ENCODE measurements at regions not wholly inside any gene's neighbourhood (a gene's known extent, or its start where the extent isn't known, plus 50 kb on each side); places are given as distances from the start of the nearest gene placed in this dataset.
"Not testable (repeated sequence)": the region's sequence is repeated elsewhere in the genome, so short reads cannot be mapped to it uniquely, and the experiment has no call there.

DNA sequence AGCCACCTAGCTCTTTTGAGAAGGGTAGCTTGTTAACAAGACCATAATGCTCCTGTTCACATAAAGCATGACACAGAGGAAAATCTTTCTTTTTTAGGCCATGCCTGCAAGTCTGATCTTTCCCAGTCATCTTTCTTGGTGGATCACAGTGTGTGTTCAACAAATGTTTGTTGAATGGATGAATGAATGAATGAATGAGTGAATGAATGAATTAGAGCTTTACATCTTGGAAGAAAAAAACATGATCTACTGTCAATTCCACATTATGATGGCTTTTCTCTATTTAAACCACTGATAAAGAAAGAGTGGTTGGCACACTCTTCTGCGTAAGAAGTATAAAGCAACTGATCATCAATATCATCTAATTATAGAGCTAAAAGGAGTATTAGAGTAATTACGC lies 148.7 kb downstream of the CCDC71L start:
- H3K4me1 ChIP-seq (ENCODE audit: control insufficient read depth, insufficient read depth, low read length) = no peaks in the 10 kb centered on the region
- no peak overlapping the region for H3K4me3 ChIP-seq (ENCODE audit: insufficient read depth, low read depth, low read length)
- H3K9me3 ChIP-seq (ENCODE audit: control insufficient read depth, low read length) = no peaks in the 10 kb centered on the region
- H3K27me3 ChIP-seq (ENCODE audit: control insufficient read depth, insufficient read depth, low read length, poor library complexity, severe bottlenecking) = no peaks in the 10 kb centered on the region
- H3K36me3 ChIP-seq (ENCODE audit: control insufficient read depth, insufficient read depth, low read length) = no peaks in the 10 kb centered on the region
- 80 to 95% methylated on average over 1 to 2 of the region's 2 CpGs for WGBS, 2 experiments
- H3K27ac ChIP-seq (ENCODE audit: insufficient read depth, low read depth, low read length, poor library complexity, severe bottlenecking) = no peak overlapping the region

GRCh38 chr7:106504645-106505044 lies 156.3 kb downstream of the CCDC71L start:
- 79 to 86% methylated on average over 1 of the region's 1 CpG for WGBS, 2 experiments
- H3K9me3 ChIP-seq (ENCODE audit: control insufficient read depth, low read length) = no peaks in the 10 kb centered on the region
- H3K36me3 ChIP-seq (ENCODE audit: control insufficient read depth, insufficient read depth, low read length) = no peaks in the 10 kb centered on the region
- H3K27me3 ChIP-seq (ENCODE audit: control insufficient read depth, insufficient read depth, low read length, poor library complexity, severe bottlenecking) = no peaks in the 10 kb centered on the region
- H3K4me1 ChIP-seq (ENCODE audit: control insufficient read depth, insufficient read depth, low read length) = no peaks in the 10 kb centered on the region
- H3K27ac ChIP-seq (ENCODE audit: insufficient read depth, low read depth, low read length, poor library complexity, severe bottlenecking) = no peak overlapping the region
- no peak overlapping the region for H3K4me3 ChIP-seq (ENCODE audit: insufficient read depth, low read depth, low read length)

DNA sequence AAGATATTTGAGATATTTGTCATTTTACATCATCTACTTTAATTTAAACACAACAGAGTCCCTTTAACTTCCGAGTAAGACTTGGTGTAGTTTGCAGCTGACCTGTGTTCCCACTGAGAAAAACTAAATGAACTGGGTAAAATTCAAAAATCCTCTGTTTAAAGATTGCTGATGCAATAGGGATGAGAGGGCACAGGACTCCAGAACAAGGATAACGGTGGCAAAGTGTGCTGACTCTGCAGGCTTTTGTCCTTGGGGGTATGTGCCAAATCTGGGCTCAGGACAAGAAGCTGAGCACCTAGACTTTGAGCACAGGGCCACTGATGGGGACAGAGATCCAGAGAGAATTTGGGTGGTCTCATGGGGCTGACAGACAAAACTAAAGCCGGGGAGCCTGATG lies 156.8 kb downstream of the CCDC71L start:
- H3K27me3 ChIP-seq (ENCODE audit: control insufficient read depth, insufficient read depth, low read length, poor library complexity, severe bottlenecking) = no peaks in the 10 kb centered on the region
- H3K27ac ChIP-seq (ENCODE audit: insufficient read depth, low read depth, low read length, poor library complexity, severe bottlenecking) = no peak overlapping the region
- H3K36me3 ChIP-seq (ENCODE audit: control insufficient read depth, insufficient read depth, low read length) = no peaks in the 10 kb centered on the region
- H3K4me3 ChIP-seq (ENCODE audit: insufficient read depth, low read depth, low read length) = no peak overlapping the region
- H3K9me3 ChIP-seq (ENCODE audit: control insufficient read depth, low read length) = no peaks in the 10 kb centered on the region
- H3K4me1 ChIP-seq (ENCODE audit: control insufficient read depth, insufficient read depth, low read length) = no peaks in the 10 kb centered on the region
- 93 to 94% methylated on average over 3 of the region's 3 CpGs for WGBS, 2 experiments

DNA sequence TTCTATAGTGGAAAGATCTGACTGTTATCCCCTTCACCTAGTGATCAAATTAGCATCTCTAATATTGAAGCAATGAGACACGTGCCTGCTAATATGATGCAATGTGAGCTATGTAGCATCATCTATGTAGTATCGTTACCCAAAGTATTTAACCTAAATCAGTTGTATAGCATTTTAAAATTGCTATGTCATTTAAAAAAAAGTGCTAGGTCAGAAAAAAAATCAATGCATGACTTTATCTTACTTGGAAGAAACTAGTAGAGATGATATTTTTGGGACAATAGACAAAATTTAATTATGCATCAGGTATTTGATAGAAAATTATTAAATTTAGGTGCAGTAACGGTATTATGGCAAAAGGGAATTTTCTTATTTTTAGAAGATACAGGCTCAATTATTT lies 157.3 kb downstream of the CCDC71L start:
- no peaks in the 10 kb centered on the region for H3K36me3 ChIP-seq (ENCODE audit: control insufficient read depth, insufficient read depth, low read length)
- WGBS, 2 experiments = 93% methylated on average over 3 of the region's 3 CpGs; no CpG with 5 or more reads in 1 of the 2 experiments

DNA sequence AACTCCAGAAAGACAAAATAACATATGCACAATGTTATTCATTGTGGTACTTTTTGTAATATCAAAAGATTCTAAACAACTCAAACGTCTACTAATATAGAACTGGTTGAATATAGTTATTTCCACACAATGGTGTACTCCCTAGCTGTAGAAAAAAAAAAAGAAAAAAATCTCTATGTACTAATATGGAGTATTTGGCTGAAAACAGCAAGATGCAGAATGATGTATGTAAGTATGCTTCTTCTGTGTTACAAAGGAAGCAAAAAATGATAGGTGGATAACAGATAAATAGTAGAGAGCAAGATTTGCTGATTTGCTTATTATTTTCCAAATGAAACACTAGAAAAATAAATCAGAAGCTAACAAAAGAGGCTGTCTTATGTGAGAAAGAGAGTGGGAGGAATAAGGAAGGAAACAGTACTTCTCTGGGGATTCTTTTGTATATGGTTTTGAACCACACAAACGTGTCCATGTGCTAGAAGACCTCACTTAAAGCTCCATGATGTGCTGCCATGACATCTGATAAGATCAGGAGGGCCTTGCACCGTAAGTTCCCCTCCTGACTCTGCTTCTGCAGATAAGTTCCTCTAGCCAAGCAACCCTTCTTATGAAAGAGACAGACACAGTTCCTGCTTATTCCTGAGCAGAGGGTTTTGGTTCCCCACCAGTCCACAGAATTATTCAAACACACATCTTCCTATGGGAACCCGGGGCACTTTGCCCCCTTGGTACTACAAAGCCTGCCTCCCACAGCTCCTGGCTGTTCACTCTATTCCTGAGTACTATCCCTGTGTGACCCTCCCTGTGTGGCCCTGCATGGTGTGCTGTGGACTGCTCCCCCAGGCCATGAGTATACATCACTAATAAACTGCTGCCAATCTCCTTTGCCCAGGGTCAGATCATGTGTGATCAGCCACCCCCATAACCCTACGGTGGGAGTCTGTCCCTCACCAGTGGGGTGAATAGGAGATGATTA lies 159.1 kb downstream of the CCDC71L start:
- no peaks in the 10 kb centered on the region for H3K36me3 ChIP-seq (ENCODE audit: control insufficient read depth, insufficient read depth, low read length)
- H3K27me3 ChIP-seq (ENCODE audit: control insufficient read depth, insufficient read depth, low read length, poor library complexity, severe bottlenecking) = no peaks in the 10 kb centered on the region
- no peaks in the 10 kb centered on the region for H3K4me1 ChIP-seq (ENCODE audit: control insufficient read depth, insufficient read depth, low read length)
- 87 to 89% methylated on average over 3 of the region's 5 CpGs for WGBS, 2 experiments
- H3K9me3 ChIP-seq (ENCODE audit: control insufficient read depth, low read length) = no peaks in the 10 kb centered on the region
- H3K27ac ChIP-seq (ENCODE audit: insufficient read depth, low read depth, low read length, poor library complexity, severe bottlenecking) = no peak overlapping the region
- no peak overlapping the region for H3K4me3 ChIP-seq (ENCODE audit: insufficient read depth, low read depth, low read length)

More for the DNA sequence above, 157.3 kb downstream of the CCDC71L start:
- Histone ChIP-seq H3K27ac (ENCODE audit: insufficient read depth, low read depth, low read length, poor library complexity, severe bottlenecking) (no peak overlapping the region), H3K4me3 (ENCODE audit: insufficient read depth, low read depth, low read length) (no peak overlapping the region), H3K9me3 (ENCODE audit: control insufficient read depth, low read length) (no peaks in the 10 kb centered on the region), H3K4me1 (ENCODE audit: control insufficient read depth, insufficient read depth, low read length) (no peaks in the 10 kb centered on the region), H3K27me3 (ENCODE audit: control insufficient read depth, insufficient read depth, low read length, poor library complexity, severe bottlenecking) (no peaks in the 10 kb centered on the region)

GRCh38 chr7:106499897-106500296 lies 161.1 kb downstream of the CCDC71L start:
- H3K27me3 ChIP-seq (ENCODE audit: control insufficient read depth, insufficient read depth, low read length, poor library complexity, severe bottlenecking) = no peaks in the 10 kb centered on the region
- H3K36me3 ChIP-seq (ENCODE audit: control insufficient read depth, insufficient read depth, low read length) = no peaks in the 10 kb centered on the region
- H3K4me1 ChIP-seq (ENCODE audit: control insufficient read depth, insufficient read depth, low read length) = no peaks in the 10 kb centered on the region
- no peaks in the 10 kb centered on the region for H3K9me3 ChIP-seq (ENCODE audit: control insufficient read depth, low read length)
- no peak overlapping the region for H3K27ac ChIP-seq (ENCODE audit: insufficient read depth, low read depth, low read length, poor library complexity, severe bottlenecking)
- 91 to 97% methylated on average over 4 of the region's 4 CpGs for WGBS, 2 experiments
- H3K4me3 ChIP-seq (ENCODE audit: insufficient read depth, low read depth, low read length) = no peak overlapping the region

- not testable (repeated sequence) for H3K9me3 ChIP-seq (ENCODE audit: control insufficient read depth, low read length); H3K27me3 ChIP-seq (ENCODE audit: control insufficient read depth, insufficient read depth, low read length, poor library complexity, severe bottlenecking); H3K4me1 ChIP-seq (ENCODE audit: control insufficient read depth, insufficient read depth, low read length); H3K27ac ChIP-seq (ENCODE audit: insufficient read depth, low read depth, low read length, poor library complexity, severe bottlenecking); H3K36me3 ChIP-seq (ENCODE audit: control insufficient read depth, insufficient read depth, low read length); H3K4me3 ChIP-seq (ENCODE audit: insufficient read depth, low read depth, low read length)
- 100% methylated on average over 1 of the region's 2 CpGs; no CpG with 5 or more reads in 1 of the 2 experiments for WGBS, 2 experiments
Observed at GRCh38 chr7:106498005-106498404, 163.0 kb downstream of the CCDC71L start.

- H3K4me3 ChIP-seq (ENCODE audit: insufficient read depth, low read depth, low read length) = no peak overlapping the region
- no peaks in the 10 kb centered on the region for H3K9me3 ChIP-seq (ENCODE audit: control insufficient read depth, low read length)
- no peaks in the 10 kb centered on the region for H3K36me3 ChIP-seq (ENCODE audit: control insufficient read depth, insufficient read depth, low read length)
- WGBS, 2 experiments = 92 to 93% methylated on average over 9 of the region's 9 CpGs
- H3K4me1 ChIP-seq (ENCODE audit: control insufficient read depth, insufficient read depth, low read length) = no peaks in the 10 kb centered on the region
- H3K27ac ChIP-seq (ENCODE audit: insufficient read depth, low read depth, low read length, poor library complexity, severe bottlenecking) = no peak overlapping the region
- H3K27me3 ChIP-seq (ENCODE audit: control insufficient read depth, insufficient read depth, low read length, poor library complexity, severe bottlenecking) = no peaks in the 10 kb centered on the region
Observed at GRCh38 chr7:106493041-106493731, 167.8 kb downstream of the CCDC71L start.

- Histone ChIP-seq H3K4me3 (ENCODE audit: insufficient read depth, low read depth, low read length) (no peak overlapping the region), H3K27ac (ENCODE audit: insufficient read depth, low read depth, low read length, poor library complexity, severe bottlenecking) (no peak overlapping the region), H3K9me3 (ENCODE audit: control insufficient read depth, low read length) (no peaks in the 10 kb centered on the region), H3K4me1 (ENCODE audit: control insufficient read depth, insufficient read depth, low read length) (no peaks in the 10 kb centered on the region), H3K36me3 (ENCODE audit: control insufficient read depth, insufficient read depth, low read length) (no peaks in the 10 kb centered on the region), H3K27me3 (ENCODE audit: control insufficient read depth, insufficient read depth, low read length, poor library complexity, severe bottlenecking) (no peaks in the 10 kb centered on the region)
- 82 to 84% methylated on average over 5 of the region's 5 CpGs for WGBS, 2 experiments
Observed at GRCh38 chr7:106488465-106488864, 172.5 kb downstream of the CCDC71L start.

DNA sequence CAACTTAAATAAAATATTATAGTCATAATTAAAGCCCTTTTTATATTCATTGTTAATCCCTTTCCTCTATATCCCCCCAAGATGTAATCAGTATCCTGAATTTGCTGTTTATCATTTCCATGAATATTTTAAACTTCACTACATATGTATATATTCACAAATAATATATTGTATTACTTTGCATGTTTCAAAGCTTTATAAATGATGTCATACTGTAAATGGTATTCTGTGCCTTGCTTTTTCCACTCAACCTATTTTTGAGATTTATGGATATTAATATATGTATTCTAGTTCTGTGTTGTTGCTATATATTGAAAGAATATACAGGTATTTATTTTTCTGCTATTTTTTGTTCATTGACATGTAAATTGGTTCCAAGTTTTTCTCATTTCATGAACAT lies 173.1 kb downstream of the CCDC71L start:
- H3K36me3 ChIP-seq (ENCODE audit: control insufficient read depth, insufficient read depth, low read length) = no peaks in the 10 kb centered on the region
- H3K4me3 ChIP-seq (ENCODE audit: insufficient read depth, low read depth, low read length) = no peak overlapping the region
- H3K27me3 ChIP-seq (ENCODE audit: control insufficient read depth, insufficient read depth, low read length, poor library complexity, severe bottlenecking) = no peaks in the 10 kb centered on the region
- H3K27ac ChIP-seq (ENCODE audit: insufficient read depth, low read depth, low read length, poor library complexity, severe bottlenecking) = no peak overlapping the region
- H3K9me3 ChIP-seq (ENCODE audit: control insufficient read depth, low read length) = no peaks in the 10 kb centered on the region
- no peaks in the 10 kb centered on the region for H3K4me1 ChIP-seq (ENCODE audit: control insufficient read depth, insufficient read depth, low read length)
